ENCODE measurements at regions not wholly inside any gene's neighbourhood (a gene's known extent, or its start where the extent isn't known, plus 50 kb on each side); places are given as distances from the start of the nearest gene placed in this dataset.

- Histone ChIP-seq H3K4me3 (no peak overlapping the region), H3K9me3 (peaks cover 0 to 4% (median 0%) of the 10 kb centered on the region in 4 donors), H3K27me3 (no peaks in the 10 kb centered on the region), H3K27ac (no peak overlapping the region), H3K4me1 (no peaks in the 10 kb centered on the region), H3K36me3 (no peaks in the 10 kb centered on the region)
- TF ChIP-seq CTCF (IDR thresholded peaks at IDR 0.05) (no peak), POLR2A (IDR thresholded peaks at IDR 0.05) (no peak)
- DNase-seq, result peak in 1 of 3 donors; percentile 36
Observed at GRCh38 chr11:71181566-71181965, 70.8 kb downstream of the SHANK2 start.

GRCh38 chr11:71180694-71181470 lies 71.5 kb downstream of the SHANK2 start:
- Histone ChIP-seq H3K27me3 (no peaks in the 10 kb centered on the region), H3K4me3 (no peak overlapping the region), H3K27ac (no peak overlapping the region), H3K4me1 (no peaks in the 10 kb centered on the region), H3K9me3 (peaks cover 0 to 4% (median 0%) of the 10 kb centered on the region in 4 donors), H3K36me3 (no peaks in the 10 kb centered on the region)
- no peak for TF ChIP-seq CTCF (IDR thresholded peaks at IDR 0.05)
- no peak for TF ChIP-seq POLR2A (IDR thresholded peaks at IDR 0.05)
- DNase-seq, result peak in 1 of 3 donors; percentile 26

- peak in 2 of 3 donors; percentile 57 to 69 for DNase-seq
- no peak overlapping the region for H3K4me3 ChIP-seq
- H3K4me1 ChIP-seq, result no peaks in the 10 kb centered on the region
- H3K27me3 ChIP-seq, result no peaks in the 10 kb centered on the region
- H3K27ac ChIP-seq, result no peak overlapping the region
- H3K36me3 ChIP-seq, result no peaks in the 10 kb centered on the region
- H3K9me3 ChIP-seq, result peaks cover 0 to 4% (median 0%) of the 10 kb centered on the region in 4 donors
- TF ChIP-seq CTCF (IDR thresholded peaks at IDR 0.05) (peak in 3 of 6 experiments; percentile 20 to 27 (median 25)), POLR2A (IDR thresholded peaks at IDR 0.05) (no peak)
Observed at GRCh38 chr11:71179877-71180605, 72.3 kb downstream of the SHANK2 start.

GRCh38 chr11:71178076-71178475 lies 74.3 kb downstream of the SHANK2 start:
- Histone ChIP-seq H3K27ac (no peak overlapping the region), H3K4me3 (no peak overlapping the region), H3K9me3 (peaks cover 0 to 4% (median 0%) of the 10 kb centered on the region in 4 donors), H3K36me3 (no peaks in the 10 kb centered on the region), H3K4me1 (no peaks in the 10 kb centered on the region), H3K27me3 (no peaks in the 10 kb centered on the region)
- DNase-seq, result no peak
- no peak for TF ChIP-seq POLR2A (IDR thresholded peaks at IDR 0.05)
- TF ChIP-seq CTCF (IDR thresholded peaks at IDR 0.05), result no peak

- no peaks in the 10 kb centered on the region for H3K27me3 ChIP-seq
- DNase-seq, result no peak
- no peak for TF ChIP-seq CTCF (IDR thresholded peaks at IDR 0.05)
- no peak for TF ChIP-seq POLR2A (IDR thresholded peaks at IDR 0.05)
- H3K4me1 ChIP-seq, result no peaks in the 10 kb centered on the region
- peaks cover 0 to 4% (median 0%) of the 10 kb centered on the region in 4 donors for H3K9me3 ChIP-seq
- no peak overlapping the region for H3K4me3 ChIP-seq
- no peaks in the 10 kb centered on the region for H3K36me3 ChIP-seq
- no peak overlapping the region for H3K27ac ChIP-seq
Observed at GRCh38 chr11:71176812-71177211, 75.6 kb downstream of the SHANK2 start.
